LNCAP (cell line): ENCODE measurements at regions not wholly inside any gene's neighbourhood (a gene's known extent, or its start where the extent isn't known, plus 50 kb on each side); places are given as distances from the start of the nearest gene placed in this dataset.

Experiments used
- TF ChIP-seq, protein P1 (sequence below): fragments of 450-650 bp; IDR thresholded peaks from 2 replicates; pipeline ENCODE4 v1.5.1; 2017; ENCODE audit warnings: mild to moderate bottlenecking

DNA sequence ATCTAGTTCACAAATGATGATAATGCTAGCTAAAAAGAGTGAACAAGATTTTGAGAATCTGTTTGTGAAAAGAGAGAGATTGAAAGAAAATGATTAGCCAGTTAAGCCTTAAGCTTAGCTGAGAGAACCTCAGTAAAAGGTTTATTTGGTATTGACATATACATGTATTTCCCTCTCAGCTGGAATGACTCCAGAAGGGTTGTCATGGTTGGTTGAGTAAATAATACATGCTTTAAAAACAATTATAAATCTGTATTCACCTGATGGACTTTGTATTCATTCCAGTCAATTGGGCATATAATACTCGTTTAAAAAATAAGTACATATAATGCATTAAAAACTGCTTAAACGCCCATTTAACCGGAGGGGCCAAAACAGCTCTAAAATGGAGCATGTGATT, 181.4 kb downstream of the GRB14 start:
- TF ChIP-seq, protein P1, sequence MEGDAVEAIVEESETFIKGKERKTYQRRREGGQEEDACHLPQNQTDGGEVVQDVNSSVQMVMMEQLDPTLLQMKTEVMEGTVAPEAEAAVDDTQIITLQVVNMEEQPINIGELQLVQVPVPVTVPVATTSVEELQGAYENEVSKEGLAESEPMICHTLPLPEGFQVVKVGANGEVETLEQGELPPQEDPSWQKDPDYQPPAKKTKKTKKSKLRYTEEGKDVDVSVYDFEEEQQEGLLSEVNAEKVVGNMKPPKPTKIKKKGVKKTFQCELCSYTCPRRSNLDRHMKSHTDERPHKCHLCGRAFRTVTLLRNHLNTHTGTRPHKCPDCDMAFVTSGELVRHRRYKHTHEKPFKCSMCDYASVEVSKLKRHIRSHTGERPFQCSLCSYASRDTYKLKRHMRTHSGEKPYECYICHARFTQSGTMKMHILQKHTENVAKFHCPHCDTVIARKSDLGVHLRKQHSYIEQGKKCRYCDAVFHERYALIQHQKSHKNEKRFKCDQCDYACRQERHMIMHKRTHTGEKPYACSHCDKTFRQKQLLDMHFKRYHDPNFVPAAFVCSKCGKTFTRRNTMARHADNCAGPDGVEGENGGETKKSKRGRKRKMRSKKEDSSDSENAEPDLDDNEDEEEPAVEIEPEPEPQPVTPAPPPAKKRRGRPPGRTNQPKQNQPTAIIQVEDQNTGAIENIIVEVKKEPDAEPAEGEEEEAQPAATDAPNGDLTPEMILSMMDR: no peak

DNA sequence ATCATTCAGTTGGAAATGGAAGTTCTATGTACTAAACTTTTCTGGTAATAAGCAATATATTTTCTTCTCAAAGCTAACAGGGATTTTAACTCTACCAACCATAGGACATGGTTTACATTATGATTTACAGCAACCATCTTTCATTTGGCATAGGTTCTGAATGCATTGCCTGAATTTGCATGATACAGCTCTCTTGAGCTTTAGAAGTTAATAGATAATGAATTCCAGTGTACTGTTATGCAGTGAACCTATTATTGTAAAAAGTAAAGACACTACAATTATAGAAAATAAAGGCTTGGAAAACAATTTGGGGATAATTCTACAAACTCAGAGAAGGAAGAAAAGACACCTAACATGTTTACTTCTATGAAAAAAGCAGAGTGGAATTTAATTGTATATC, 182.0 kb downstream of the GRB14 start:
- TF ChIP-seq, protein P1: no peak

DNA sequence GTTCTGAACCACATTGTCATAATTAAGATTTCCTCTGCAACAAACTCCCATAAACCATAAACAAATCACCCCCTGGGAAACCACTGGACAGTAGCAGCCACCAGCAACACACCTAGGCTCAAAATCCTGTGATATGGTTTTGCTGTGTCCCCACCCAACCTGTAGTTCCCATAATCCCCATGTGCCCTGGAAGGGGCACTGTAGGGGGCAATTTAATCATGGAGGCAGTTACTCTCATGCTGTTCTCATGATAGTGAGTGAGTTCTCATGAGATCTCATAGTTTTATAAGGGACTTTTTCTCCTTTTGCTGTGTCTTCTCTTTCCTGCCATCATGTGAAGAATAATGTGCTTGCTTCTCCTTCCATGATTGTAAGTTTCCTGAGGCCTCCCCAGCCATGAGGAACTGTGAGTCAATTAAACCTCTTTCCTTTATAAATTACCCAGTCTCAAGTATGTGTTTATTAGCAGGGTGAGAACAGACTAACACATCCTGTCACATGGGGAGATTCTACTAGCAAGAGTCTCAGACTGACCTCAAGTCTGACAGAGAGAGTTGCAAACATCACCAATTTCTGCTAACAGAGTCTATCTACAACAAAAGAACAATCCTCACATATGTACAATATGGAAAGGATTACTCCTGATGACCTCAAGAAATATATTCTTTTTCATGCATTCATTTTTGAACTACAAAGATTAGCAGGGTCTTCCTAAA, 182.6 kb downstream of the GRB14 start:
- TF ChIP-seq, protein P1: no peak

DNA sequence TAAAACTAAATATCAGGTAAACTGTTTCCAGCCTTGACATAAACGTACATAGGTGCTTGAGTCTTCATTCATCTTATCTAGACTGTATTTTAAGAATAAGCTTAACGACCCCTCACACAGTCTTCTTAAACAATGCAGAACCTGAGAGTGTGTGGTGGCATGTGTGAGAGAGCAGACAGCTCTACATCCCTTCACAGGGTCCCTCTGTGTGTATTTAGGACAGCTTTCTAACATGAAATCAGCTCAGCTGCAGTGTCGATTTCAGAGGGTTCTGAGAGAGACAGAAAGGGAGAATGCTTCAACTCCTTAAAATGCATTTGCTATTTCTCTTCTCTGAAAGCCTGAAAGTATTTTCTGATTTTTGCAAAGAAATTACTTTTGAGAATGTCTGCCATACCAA, 185.2 kb downstream of the GRB14 start:
- TF ChIP-seq, protein P1: no peak

DNA sequence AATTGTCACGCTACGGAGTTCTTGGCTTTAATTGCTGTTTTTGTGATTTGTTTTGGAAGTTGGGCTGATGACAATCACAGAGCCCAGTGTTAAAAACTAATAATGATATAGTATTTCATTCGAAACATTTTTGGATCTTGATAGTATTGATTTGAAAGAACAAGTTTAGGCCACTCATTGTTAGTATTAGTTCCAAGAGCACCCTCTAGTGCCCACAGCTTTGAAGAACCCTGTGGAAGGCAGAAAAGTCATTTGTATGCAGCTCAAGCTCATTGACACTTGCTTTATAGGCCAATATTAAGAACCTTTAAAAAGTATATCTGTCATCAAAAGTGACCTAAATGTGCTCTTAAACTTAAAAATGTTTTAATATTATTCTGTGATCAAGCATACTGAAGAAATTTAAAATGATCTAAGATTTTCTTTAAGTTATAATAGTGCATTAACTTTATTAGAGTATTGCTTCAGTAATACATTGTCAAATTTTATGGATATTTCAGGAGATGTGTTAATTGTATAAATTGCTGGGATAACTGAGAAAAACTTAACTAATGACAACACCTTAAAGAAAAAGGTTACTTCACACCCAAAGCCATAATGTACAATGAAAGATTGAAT, 191.0 kb downstream of the GRB14 start:
- TF ChIP-seq, protein P1: peak; percentile 73

DNA sequence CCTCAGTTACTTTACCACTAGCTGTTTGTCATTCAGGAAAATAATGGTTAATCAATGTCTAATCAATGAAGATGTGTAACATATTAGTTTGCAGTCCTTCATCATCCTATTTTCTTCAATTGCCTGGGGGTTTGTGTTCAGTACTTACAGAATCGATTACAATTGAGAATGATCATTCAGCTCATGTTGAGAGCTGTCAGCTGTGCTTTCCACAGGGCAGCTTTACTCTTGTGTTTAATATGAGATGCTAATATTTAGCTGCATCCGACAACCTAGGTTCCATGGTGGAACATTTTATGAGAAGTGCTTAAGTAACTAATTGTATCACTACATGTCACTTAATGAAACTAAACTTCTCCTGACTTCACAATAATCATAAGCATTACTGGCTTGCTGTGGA, 191.9 kb downstream of the GRB14 start:
- TF ChIP-seq, protein P1: no peak

DNA sequence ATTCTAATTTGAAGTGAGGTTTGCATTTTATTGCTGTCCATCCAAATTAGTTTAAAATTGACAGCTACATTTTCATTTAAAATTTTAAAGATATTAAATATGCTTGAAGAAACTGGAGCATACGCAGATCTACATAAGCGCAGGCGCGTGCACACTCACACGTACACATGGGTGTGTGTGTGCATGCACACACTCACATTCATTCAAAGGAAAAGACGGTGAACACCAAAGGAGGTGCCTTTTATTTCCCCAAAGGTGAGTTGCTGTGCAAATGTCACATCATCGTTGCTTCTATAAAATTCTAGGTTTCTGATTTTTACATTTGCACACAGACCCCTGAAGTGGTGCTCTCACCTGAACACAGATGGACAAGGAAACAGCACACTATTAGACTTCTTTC, 194.2 kb downstream of the GRB14 start:
- TF ChIP-seq, protein P1: no peak
